HG02642 (cell line): ENCODE measurements at regions not wholly inside any gene's neighbourhood (a gene's known extent, or its start where the extent isn't known, plus 50 kb on each side); places are given as distances from the start of the nearest gene placed in this dataset.
"Not testable (repeated sequence)": the region's sequence is repeated elsewhere in the genome, so short reads cannot be mapped to it uniquely, and the experiment has no call there.

Source experiments
- ATAC-seq: cut with Tn5 transposase; IDR thresholded peaks from one replicate; pipeline ENCODE4 v1.9.1; 2021; ENCODE audit warnings: mild to moderate bottlenecking; ENCODE audit not compliant: unreplicated experiment, poor library complexity

GRCh38 chr6:9178071-9178470 is 742.7 kb upstream of the SLC35B3 start:
- ATAC-seq: no peak

- no peak for ATAC-seq
These were observed 737.9 kb upstream of the SLC35B3 start for GRCh38 chr6:9173229-9173628.

GRCh38 chr6:9172096-9172495 is 736.8 kb upstream of the SLC35B3 start:
- ATAC-seq: no peak

- no peak for ATAC-seq
These were observed 733.3 kb upstream of the SLC35B3 start for GRCh38 chr6:9168669-9169068.

- no peak for ATAC-seq
These were observed 726.4 kb upstream of the SLC35B3 start for GRCh38 chr6:9161731-9162130.

- no peak for ATAC-seq
These were observed 723.7 kb upstream of the SLC35B3 start for GRCh38 chr6:9159051-9159450.

- ATAC-seq: no peak
These were observed 720.5 kb upstream of the SLC35B3 start for GRCh38 chr6:9155836-9156235.

GRCh38 chr6:9143140-9143539 is 707.8 kb upstream of the SLC35B3 start:
- ATAC-seq: no peak

GRCh38 chr6:9140951-9141460 is 705.7 kb upstream of the SLC35B3 start:
- ATAC-seq: no peak

GRCh38 chr6:9140172-9140571 is 704.8 kb upstream of the SLC35B3 start:
- ATAC-seq: no peak

GRCh38 chr6:9139746-9140145 is 704.4 kb upstream of the SLC35B3 start:
- no peak for ATAC-seq

- no peak for ATAC-seq
These were observed 703.6 kb upstream of the SLC35B3 start for GRCh38 chr6:9138936-9139335.

- ATAC-seq: no peak
These were observed 700.9 kb upstream of the SLC35B3 start for GRCh38 chr6:9136141-9136822.

- ATAC-seq: no peak
These were observed 696.3 kb upstream of the SLC35B3 start for GRCh38 chr6:9131616-9132015.

GRCh38 chr6:9131201-9131600 is 695.9 kb upstream of the SLC35B3 start:
- ATAC-seq: no peak

GRCh38 chr6:9128970-9129369 is 693.6 kb upstream of the SLC35B3 start:
- ATAC-seq: no peak

GRCh38 chr6:9126878-9127560 is 691.7 kb upstream of the SLC35B3 start:
- ATAC-seq: no peak

GRCh38 chr6:9126034-9126433 is 690.7 kb upstream of the SLC35B3 start:
- ATAC-seq: not testable (repeated sequence)

GRCh38 chr6:9121549-9121948 is 686.2 kb upstream of the SLC35B3 start:
- no peak for ATAC-seq

- ATAC-seq: no peak
These were observed 680.7 kb upstream of the SLC35B3 start for GRCh38 chr6:9116026-9116425.

- no peak for ATAC-seq
These were observed 677.2 kb upstream of the SLC35B3 start for GRCh38 chr6:9112544-9112943.
